B cell (primary cell): ENCODE measurements at regions not wholly inside any gene's neighbourhood (a gene's known extent, or its start where the extent isn't known, plus 50 kb on each side); places are given as distances from the start of the nearest gene placed in this dataset.

Experiments
- ATAC-seq: fragments of 200-7000 bp; cut with Tn5 transposase; one replicate; pipeline ENCODE4 v1.10.0; 2021; ENCODE audit warnings: low read depth, mild to moderate bottlenecking, moderate number of reproducible peaks, moderate library complexity
- CTCF ChIA-PET: fragments of 350-600 bp; sonication (Branson Sonifier 250); formaldehyde crosslinking; loops from one replicate; lab custom pipeline; 2021; ENCODE audit warnings: antibody characterized with exemption, inconsistent platforms; lab: Charles Lee
- POLR2A ChIA-PET: fragments of 350-600 bp; sonication (Branson Sonifier 250); formaldehyde crosslinking; loops from one replicate; lab custom pipeline; 2021; ENCODE audit warnings: antibody characterized with exemption; lab: Charles Lee
- DNase-seq: peaks from one replicate; pipeline ENCODE4 v3.0.0; 2013
- H2AFZ ChIP-seq: 2 replicates; pipeline ENCODE4 v1.6.1; 2012; ENCODE audit warnings: mild to moderate bottlenecking, low read depth, low read length; ENCODE audit not compliant: insufficient read depth, poor library complexity, severe bottlenecking
- H3K27ac ChIP-seq, 2 donors: 1 replicate in 1 of 2; 2 replicates in 1 of 2; pipeline ENCODE4 v1.5.1; 2012 to 2013; ENCODE audit warnings: low read length in 2 of 2, mild to moderate bottlenecking in 2 of 2, moderate library complexity in 1 of 2
- H3K27me3 ChIP-seq, 4 experiments: fragments of 200-600 bp in 1 of 4; sonication (generic) in 1 of 4; replicated peaks in 1 of 4; 1 replicate in 2 of 4; 2 replicates in 2 of 4; pipeline versions ENCODE4 v1.6.1 to v1.7.0; 2013 to 2016; ENCODE audit warnings: low read length in 3 of 4, mild to moderate bottlenecking in 2 of 4, mixed read lengths in 1 of 4, moderate library complexity in 1 of 4; ENCODE audit not compliant: insufficient read depth in 4 of 4, control insufficient read depth in 3 of 4; ENCODE audit errors: control extremely low read depth in 1 of 4
- H3K36me3 ChIP-seq, 2 experiments: replicated peaks in 1 of 2; 1 replicate in 1 of 2; 2 replicates in 1 of 2; pipeline versions ENCODE4 v1.6.1 to v1.7.1; 2013; ENCODE audit warnings: low read length in 1 of 2; ENCODE audit not compliant: insufficient read depth in 2 of 2, control insufficient read depth in 1 of 2; ENCODE audit errors: control extremely low read depth in 1 of 2, extremely low read depth in 1 of 2
- H3K4me1 ChIP-seq, 2 donors: fragments of 200-600 bp in 1 of 2; sonication (generic) in 1 of 2; 1 replicate in 1 of 2; 2 replicates in 1 of 2; pipeline versions ENCODE4 v1.5.1 to v1.6.1; 2013 to 2017; ENCODE audit warnings: low read length in 2 of 2; ENCODE audit not compliant: control insufficient read depth in 2 of 2, insufficient read depth in 2 of 2
- H3K4me2 ChIP-seq: replicated peaks from 2 replicates; pipeline ENCODE3; 2012; ENCODE audit warnings: mild to moderate bottlenecking, low read depth, low read length; ENCODE audit not compliant: poor library complexity, severe bottlenecking
- H3K4me3 ChIP-seq, 5 experiments: fragments of 200-600 bp in 1 of 5; sonication (generic) in 1 of 5; 1 replicate in 3 of 5; 2 replicates in 2 of 5; pipeline versions ENCODE4 v1.5.1 to v1.7.0; 2011 to 2016; ENCODE audit warnings: low read length in 4 of 5, mild to moderate bottlenecking in 4 of 5, low read depth in 2 of 5, control low read depth in 1 of 5, moderate library complexity in 1 of 5; ENCODE audit not compliant: insufficient read depth in 1 of 5; ENCODE audit errors: control extremely low read depth in 1 of 5, extremely low read depth in 1 of 5
- H3K79me2 ChIP-seq: fragments of 200-600 bp; sonication (generic); one replicate; pipeline ENCODE4 v1.6.0; 2016; ENCODE audit warnings: low read length; ENCODE audit not compliant: control insufficient read depth, insufficient read depth
- H3K9ac ChIP-seq: fragments of 200-600 bp; sonication (generic); 2 replicates; pipeline ENCODE4 v1.6.1; 2017; ENCODE audit warnings: mild to moderate bottlenecking, low read length, moderate library complexity
- H3K9me3 ChIP-seq, 3 donors: one replicate each; pipeline versions ENCODE4 v1.6.1 to v1.7.1; 2013; ENCODE audit warnings: low read length in 2 of 3; ENCODE audit not compliant: control insufficient read depth in 2 of 3, insufficient read depth in 1 of 3; ENCODE audit errors: control extremely low read depth in 1 of 3
- H4K20me1 ChIP-seq: 2 replicates; pipeline ENCODE4 v1.6.0; 2012; ENCODE audit warnings: mild to moderate bottlenecking, low read length; ENCODE audit not compliant: insufficient read depth, control insufficient read depth, poor library complexity, severe bottlenecking
- H3K27ac Mint-ChIP-seq: one replicate; pipeline ENCODE4 v1.8.0; 2021; ENCODE audit warnings: mixed read lengths
- H3K27me3 Mint-ChIP-seq: one replicate; pipeline ENCODE4 v1.8.0; 2021; ENCODE audit warnings: mixed read lengths
- H3K4me1 Mint-ChIP-seq: one replicate; pipeline ENCODE4 v1.8.0; 2021; ENCODE audit warnings: mixed read lengths
- H3K4me3 Mint-ChIP-seq: one replicate; pipeline ENCODE4 v1.8.0; 2021; ENCODE audit warnings: mixed read lengths
- H3K9me3 Mint-ChIP-seq: one replicate; pipeline ENCODE4 v1.8.0; 2022; ENCODE audit warnings: mixed read lengths; ENCODE audit not compliant: insufficient read depth
- CTCF ChIP-seq: fragments of 200-600 bp; IDR thresholded peaks from one replicate; pipeline ENCODE4 v1.8.0; 2022; ENCODE audit warnings: antibody characterized with exemption, mild to moderate bottlenecking
- EZH2 ChIP-seq: IDR thresholded peaks from 2 replicates; pipeline ENCODE4 v1.6.1; 2012; ENCODE audit warnings: borderline replicate concordance, low read depth, mild to moderate bottlenecking, moderate library complexity, low read length; ENCODE audit not compliant: insufficient read depth, poor library complexity, severe bottlenecking
- WGBS: methylation state at CpG from one replicate; pipeline ENCODE4 v1.1.5; 2013; ENCODE audit warnings: missing lambda C conversion rate; ENCODE audit not compliant: insufficient coverage; 5-methylcytosine and 5-hydroxymethylcytosine counted together
- intact Hi-C: fragments of 100-400 bp; cut with micrococcal nuclease; formaldehyde crosslinking; loops from one replicate; pipeline ENCODE4 v1.10.0; 2022

- TF ChIP-seq EZH2, result no peak
- no peak for TF ChIP-seq CTCF
- Histone ChIP-seq H3K4me3 (no peak overlapping the region), H3K36me3 (no peaks in the 10 kb centered on the region), H3K4me1 (no peaks in the 10 kb centered on the region), H3K9ac (no peak overlapping the region), H3K27ac (no peak overlapping the region), H3K27me3 (peaks cover 0 to 5% (median 1%) of the 10 kb centered on the region in 4 experiments), H3K9me3 (peaks cover 0 to 8% (median 0%) of the 10 kb centered on the region in 3 donors), H3K4me2 (no peak overlapping the region), H4K20me1 (no peaks in the 10 kb centered on the region), H2AFZ (no peak overlapping the region), H3K79me2 (no peaks in the 10 kb centered on the region)
- H3K27me3 Mint-ChIP-seq, result peaks cover 23% of the 10 kb centered on the region
- ChIA-PET CTCF (no interaction called here), POLR2A (no interaction called here)
- no peak for DNase-seq
- 87% methylated on average over 10 of the region's 11 CpGs for WGBS
- no peak overlapping the region for H3K27ac Mint-ChIP-seq
- ATAC-seq, result no peak
- H3K4me1 Mint-ChIP-seq, result no peaks in the 10 kb centered on the region
- intact Hi-C loops, result no loop called here
- H3K4me3 Mint-ChIP-seq, result no peak overlapping the region
- H3K9me3 Mint-ChIP-seq, result no peaks in the 10 kb centered on the region
These were observed 500.2 kb upstream of the HS6ST1 start for GRCh38 chr2:128818704-128819491.

GRCh38 chr2:128820452-128820851 lies 501.8 kb upstream of the HS6ST1 start:
- WGBS, result 97% methylated on average over 3 of the region's 4 CpGs

More at GRCh38 chr2:128820452-128820851, 501.8 kb upstream of the HS6ST1 start:
- Mint-ChIP-seq H3K4me3 (no peak overlapping the region), H3K27ac (no peak overlapping the region), H3K9me3 (no peaks in the 10 kb centered on the region), H3K4me1 (no peaks in the 10 kb centered on the region), H3K27me3 (peaks cover 23% of the 10 kb centered on the region)
- ATAC-seq (no peak), DNase-seq (no peak)
- Histone ChIP-seq H4K20me1 (no peaks in the 10 kb centered on the region), H3K4me1 (no peaks in the 10 kb centered on the region), H3K4me3 (no peak overlapping the region), H3K27ac (no peak overlapping the region), H3K9me3 (peaks cover 0 to 11% (median 0%) of the 10 kb centered on the region in 3 donors), H3K36me3 (no peaks in the 10 kb centered on the region), H3K9ac (no peak overlapping the region), H3K4me2 (no peak overlapping the region), H2AFZ (no peak overlapping the region), H3K79me2 (no peaks in the 10 kb centered on the region), H3K27me3 (peaks cover 0 to 5% (median 1%) of the 10 kb centered on the region in 4 experiments)
- intact Hi-C loops, result no loop called here
- POLR2A ChIA-PET, result no interaction called here
- TF ChIP-seq EZH2 (no peak), CTCF (no peak)
- CTCF ChIA-PET, result no interaction called here
